Activated CD4-positive, alpha-beta T cell treated with anti-CD3 and anti-CD28 coated beads, Interleukin-2, amount 10 ng/mL, durations not matched to agents 24 days and 14 days (primary cell): ENCODE measurements at regions not wholly inside any gene's neighbourhood (a gene's known extent, or its start where the extent isn't known, plus 50 kb on each side); places are given as distances from the start of the nearest gene placed in this dataset.
A peak's percentile ranks its signal among the peaks of the same experiment; 100 is the strongest.

Experiments used
- DNase-seq: peaks from one replicate; pipeline ENCODE4 v3.0.0; 2022
- H3K27ac Mint-ChIP-seq: one replicate; pipeline ENCODE4 v1.8.0; 2022; ENCODE audit warnings: mild to moderate bottlenecking, mixed read lengths
- H3K27me3 Mint-ChIP-seq: one replicate; pipeline ENCODE4 v1.8.0; 2022; ENCODE audit warnings: mixed read lengths
- H3K36me3 Mint-ChIP-seq: one replicate; pipeline ENCODE4 v1.8.0; 2022; ENCODE audit warnings: low read depth, mild to moderate bottlenecking, mixed read lengths
- H3K4me1 Mint-ChIP-seq: one replicate; pipeline ENCODE4 v1.8.0; 2021; ENCODE audit warnings: mixed read lengths
- H3K4me3 Mint-ChIP-seq: one replicate; pipeline ENCODE4 v1.8.0; 2022; ENCODE audit warnings: mild to moderate bottlenecking, moderate library complexity, mixed read lengths
- H3K9me3 Mint-ChIP-seq: one replicate; pipeline ENCODE4 v1.8.0; 2021; ENCODE audit warnings: mixed read lengths
- intact Hi-C: fragments of 100-400 bp; cut with micrococcal nuclease; formaldehyde crosslinking; loops from one replicate; pipeline ENCODE4 v1.15.1; 2023

GRCh38 chr6:145360865-145361264 lies 374.5 kb downstream of the EPM2A start:
- H3K27me3 Mint-ChIP-seq = no peaks in the 10 kb centered on the region
- intact Hi-C loops = no loop called here
- no peaks in the 10 kb centered on the region for H3K36me3 Mint-ChIP-seq
- no peaks in the 10 kb centered on the region for H3K9me3 Mint-ChIP-seq
- no peak overlapping the region for H3K4me3 Mint-ChIP-seq
- DNase-seq = no peak
- no peak overlapping the region for H3K27ac Mint-ChIP-seq
- no peaks in the 10 kb centered on the region for H3K4me1 Mint-ChIP-seq

- H3K36me3 Mint-ChIP-seq = no peaks in the 10 kb centered on the region
- no peaks in the 10 kb centered on the region for H3K27me3 Mint-ChIP-seq
- no peak overlapping the region for H3K27ac Mint-ChIP-seq
- H3K4me1 Mint-ChIP-seq = no peaks in the 10 kb centered on the region
- H3K4me3 Mint-ChIP-seq = no peak overlapping the region
- intact Hi-C loops = no loop called here
- no peaks in the 10 kb centered on the region for H3K9me3 Mint-ChIP-seq
- no peak for DNase-seq
Observed at GRCh38 chr6:145367149-145367548, 368.2 kb downstream of the EPM2A start.

- H3K4me1 Mint-ChIP-seq = no peaks in the 10 kb centered on the region
- H3K4me3 Mint-ChIP-seq = no peak overlapping the region
- no peaks in the 10 kb centered on the region for H3K9me3 Mint-ChIP-seq
- intact Hi-C loops = no loop called here
- H3K27me3 Mint-ChIP-seq = no peaks in the 10 kb centered on the region
- H3K27ac Mint-ChIP-seq = no peak overlapping the region
- no peaks in the 10 kb centered on the region for H3K36me3 Mint-ChIP-seq
- no peak for DNase-seq
Observed at GRCh38 chr6:145368075-145368474, 367.2 kb downstream of the EPM2A start.

GRCh38 chr6:145370559-145370958 lies 364.8 kb downstream of the EPM2A start:
- intact Hi-C loops = no loop called here
- no peak overlapping the region for H3K4me3 Mint-ChIP-seq
- H3K4me1 Mint-ChIP-seq = no peaks in the 10 kb centered on the region

GRCh38 chr6:145372671-145373151 lies 362.6 kb downstream of the EPM2A start:
- H3K36me3 Mint-ChIP-seq = no peaks in the 10 kb centered on the region
- H3K27me3 Mint-ChIP-seq = no peaks in the 10 kb centered on the region
- intact Hi-C loops = no loop called here
- no peaks in the 10 kb centered on the region for H3K4me1 Mint-ChIP-seq
- H3K9me3 Mint-ChIP-seq = no peaks in the 10 kb centered on the region
- no peak overlapping the region for H3K27ac Mint-ChIP-seq
- DNase-seq = peak; percentile 61
- H3K4me3 Mint-ChIP-seq = peak overlapping the region; percentile 7

More at GRCh38 chr6:145370559-145370958, 364.8 kb downstream of the EPM2A start:
- Mint-ChIP-seq H3K9me3 (no peaks in the 10 kb centered on the region), H3K27ac (no peak overlapping the region), H3K36me3 (no peaks in the 10 kb centered on the region), H3K27me3 (no peaks in the 10 kb centered on the region)
- DNase-seq = no peak

- H3K36me3 Mint-ChIP-seq = no peaks in the 10 kb centered on the region
- H3K27me3 Mint-ChIP-seq = no peaks in the 10 kb centered on the region
- H3K27ac Mint-ChIP-seq = no peak overlapping the region
- no peaks in the 10 kb centered on the region for H3K9me3 Mint-ChIP-seq
- intact Hi-C loops = no loop called here
- no peaks in the 10 kb centered on the region for H3K4me1 Mint-ChIP-seq
- H3K4me3 Mint-ChIP-seq = no peak overlapping the region
- no peak for DNase-seq
Observed at GRCh38 chr6:145373826-145374225, 361.5 kb downstream of the EPM2A start.

- intact Hi-C loops = no loop called here
- Mint-ChIP-seq H3K27ac (no peak overlapping the region), H3K4me1 (no peaks in the 10 kb centered on the region), H3K36me3 (no peaks in the 10 kb centered on the region), H3K9me3 (no peaks in the 10 kb centered on the region), H3K4me3 (no peak overlapping the region), H3K27me3 (no peaks in the 10 kb centered on the region)
- DNase-seq = no peak
Observed at GRCh38 chr6:145374570-145374969, 360.8 kb downstream of the EPM2A start.

- intact Hi-C loops = no loop called here
- no peaks in the 10 kb centered on the region for H3K36me3 Mint-ChIP-seq
- no peaks in the 10 kb centered on the region for H3K9me3 Mint-ChIP-seq
- DNase-seq = no peak
- H3K27me3 Mint-ChIP-seq = no peaks in the 10 kb centered on the region
- H3K4me3 Mint-ChIP-seq = no peak overlapping the region
- H3K4me1 Mint-ChIP-seq = no peaks in the 10 kb centered on the region
- H3K27ac Mint-ChIP-seq = no peak overlapping the region
Observed at GRCh38 chr6:145375502-145375901, 359.8 kb downstream of the EPM2A start.

- no peak overlapping the region for H3K4me3 Mint-ChIP-seq
- H3K9me3 Mint-ChIP-seq = no peaks in the 10 kb centered on the region
- no peaks in the 10 kb centered on the region for H3K36me3 Mint-ChIP-seq
- H3K27ac Mint-ChIP-seq = no peak overlapping the region
- H3K27me3 Mint-ChIP-seq = no peaks in the 10 kb centered on the region
- intact Hi-C loops = no loop called here
- DNase-seq = no peak
- H3K4me1 Mint-ChIP-seq = no peaks in the 10 kb centered on the region
Observed at GRCh38 chr6:145380186-145380585, 355.1 kb downstream of the EPM2A start.

GRCh38 chr6:145381941-145382340 lies 353.4 kb downstream of the EPM2A start:
- intact Hi-C loops = no loop called here
- no peak for DNase-seq
- H3K27ac Mint-ChIP-seq = no peak overlapping the region
- no peaks in the 10 kb centered on the region for H3K27me3 Mint-ChIP-seq
- H3K4me1 Mint-ChIP-seq = no peaks in the 10 kb centered on the region
- H3K4me3 Mint-ChIP-seq = no peak overlapping the region
- H3K9me3 Mint-ChIP-seq = no peaks in the 10 kb centered on the region
- H3K36me3 Mint-ChIP-seq = no peaks in the 10 kb centered on the region

- DNase-seq = no peak
- H3K36me3 Mint-ChIP-seq = no peaks in the 10 kb centered on the region
- H3K4me3 Mint-ChIP-seq = no peak overlapping the region
- no peaks in the 10 kb centered on the region for H3K9me3 Mint-ChIP-seq
- H3K27me3 Mint-ChIP-seq = no peaks in the 10 kb centered on the region
- H3K4me1 Mint-ChIP-seq = no peaks in the 10 kb centered on the region
- no peak overlapping the region for H3K27ac Mint-ChIP-seq
- intact Hi-C loops = no loop called here
Observed at GRCh38 chr6:145383428-145383827, 351.9 kb downstream of the EPM2A start.

GRCh38 chr6:145384503-145384902 lies 350.8 kb downstream of the EPM2A start:
- Mint-ChIP-seq H3K27me3 (no peaks in the 10 kb centered on the region), H3K4me1 (no peaks in the 10 kb centered on the region), H3K27ac (no peak overlapping the region), H3K36me3 (no peaks in the 10 kb centered on the region), H3K9me3 (no peaks in the 10 kb centered on the region), H3K4me3 (no peak overlapping the region)
- intact Hi-C loops = no loop called here
- DNase-seq = no peak

GRCh38 chr6:145396499-145396898 lies 338.8 kb downstream of the EPM2A start:
- H3K9me3 Mint-ChIP-seq = no peaks in the 10 kb centered on the region
- intact Hi-C loops = no loop called here
- H3K36me3 Mint-ChIP-seq = no peaks in the 10 kb centered on the region
- H3K27ac Mint-ChIP-seq = no peak overlapping the region
- no peaks in the 10 kb centered on the region for H3K27me3 Mint-ChIP-seq
- DNase-seq = no peak
- no peaks in the 10 kb centered on the region for H3K4me1 Mint-ChIP-seq
- no peak overlapping the region for H3K4me3 Mint-ChIP-seq

- Mint-ChIP-seq H3K9me3 (no peaks in the 10 kb centered on the region), H3K27me3 (no peaks in the 10 kb centered on the region), H3K36me3 (no peaks in the 10 kb centered on the region), H3K4me3 (no peak overlapping the region), H3K27ac (no peak overlapping the region), H3K4me1 (no peaks in the 10 kb centered on the region)
- intact Hi-C loops = no loop called here
- no peak for DNase-seq
Observed at GRCh38 chr6:145400508-145400907, 334.8 kb downstream of the EPM2A start.

GRCh38 chr6:145405006-145405551 lies 330.2 kb downstream of the EPM2A start:
- Mint-ChIP-seq H3K9me3 (no peaks in the 10 kb centered on the region), H3K27me3 (no peaks in the 10 kb centered on the region), H3K27ac (no peak overlapping the region), H3K4me3 (no peak overlapping the region), H3K36me3 (no peaks in the 10 kb centered on the region), H3K4me1 (no peaks in the 10 kb centered on the region)
- intact Hi-C loops = no loop called here
- DNase-seq = no peak
